GM12892 (cell line): ENCODE measurements at regions not wholly inside any gene's neighbourhood (a gene's known extent, or its start where the extent isn't known, plus 50 kb on each side); places are given as distances from the start of the nearest gene placed in this dataset.

Source experiments
- POLR2A ChIP-seq: IDR thresholded peaks from 2 replicates; pipeline ENCODE4 v1.6.1; 2011; ENCODE audit warnings: low read depth, low read length, control low read depth
- POLR2AphosphoS5 ChIP-seq: IDR thresholded peaks from 2 replicates; pipeline ENCODE4 v1.6.1; 2011; ENCODE audit warnings: low read depth, low read length, control low read depth
- TAF1 ChIP-seq: IDR thresholded peaks from 2 replicates; pipeline ENCODE4 v1.6.1; 2011; ENCODE audit warnings: low read depth, mild to moderate bottlenecking, control low read depth, low read length, borderline replicate concordance

GRCh38 chr12:127457726-127458125 lies 809.2 kb upstream of the TMEM132C start:
- TF ChIP-seq POLR2AphosphoS5, result no peak
- no peak for TF ChIP-seq POLR2A
- TF ChIP-seq TAF1, result no peak
